22Rv1 (cell line): ENCODE measurements at regions not wholly inside any gene's neighbourhood (a gene's known extent, or its start where the extent isn't known, plus 50 kb on each side); places are given as distances from the start of the nearest gene placed in this dataset.

Experiments used
- ZFX ChIP-seq: fragments of 450-650 bp; IDR thresholded peaks from 2 replicates; pipeline ENCODE4 v1.6.1; 2017; ENCODE audit warnings: antibody characterized with exemption, borderline replicate concordance
- TF ChIP-seq, protein P1 (sequence below): fragments of 450-650 bp; IDR thresholded peaks from 2 replicates; pipeline ENCODE4 v1.5.1; 2017; ENCODE audit warnings: mild to moderate bottlenecking

DNA sequence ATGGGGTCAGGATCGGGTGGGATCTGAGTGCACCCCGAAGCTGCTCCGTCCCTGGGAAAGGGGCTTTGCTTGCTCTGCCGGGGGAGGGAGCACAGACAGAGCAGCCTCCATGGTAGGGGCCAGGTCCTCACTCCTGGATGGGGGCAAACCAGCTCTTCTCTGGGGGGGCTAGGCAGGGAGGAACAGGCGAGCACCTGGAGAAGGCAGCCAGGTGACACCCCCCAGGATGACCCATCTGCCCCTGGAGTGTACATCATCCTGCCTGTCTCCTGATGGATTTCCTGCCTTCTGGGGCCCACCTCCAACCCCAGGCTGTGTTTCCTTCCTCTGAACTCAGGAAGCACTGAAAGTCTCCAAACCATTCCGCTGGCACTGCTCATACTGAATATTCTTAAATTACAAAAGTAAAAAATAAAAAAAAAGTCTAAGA, 248.0 kb downstream of the RHOU start:
- TF ChIP-seq, protein P1, sequence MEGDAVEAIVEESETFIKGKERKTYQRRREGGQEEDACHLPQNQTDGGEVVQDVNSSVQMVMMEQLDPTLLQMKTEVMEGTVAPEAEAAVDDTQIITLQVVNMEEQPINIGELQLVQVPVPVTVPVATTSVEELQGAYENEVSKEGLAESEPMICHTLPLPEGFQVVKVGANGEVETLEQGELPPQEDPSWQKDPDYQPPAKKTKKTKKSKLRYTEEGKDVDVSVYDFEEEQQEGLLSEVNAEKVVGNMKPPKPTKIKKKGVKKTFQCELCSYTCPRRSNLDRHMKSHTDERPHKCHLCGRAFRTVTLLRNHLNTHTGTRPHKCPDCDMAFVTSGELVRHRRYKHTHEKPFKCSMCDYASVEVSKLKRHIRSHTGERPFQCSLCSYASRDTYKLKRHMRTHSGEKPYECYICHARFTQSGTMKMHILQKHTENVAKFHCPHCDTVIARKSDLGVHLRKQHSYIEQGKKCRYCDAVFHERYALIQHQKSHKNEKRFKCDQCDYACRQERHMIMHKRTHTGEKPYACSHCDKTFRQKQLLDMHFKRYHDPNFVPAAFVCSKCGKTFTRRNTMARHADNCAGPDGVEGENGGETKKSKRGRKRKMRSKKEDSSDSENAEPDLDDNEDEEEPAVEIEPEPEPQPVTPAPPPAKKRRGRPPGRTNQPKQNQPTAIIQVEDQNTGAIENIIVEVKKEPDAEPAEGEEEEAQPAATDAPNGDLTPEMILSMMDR, result no peak
- TF ChIP-seq ZFX, result no peak
